Activated naive CD8-positive, alpha-beta T cell (primary cell): ENCODE measurements at regions not wholly inside any gene's neighbourhood (a gene's known extent, or its start where the extent isn't known, plus 50 kb on each side); places are given as distances from the start of the nearest gene placed in this dataset.

Source experiments
- H3K27ac Mint-ChIP-seq: one replicate; pipeline ENCODE4 v1.8.0; 2021; ENCODE audit warnings: mixed read lengths
- H3K27me3 Mint-ChIP-seq: one replicate; pipeline ENCODE4 v1.8.0; 2021; ENCODE audit warnings: mixed read lengths
- H3K36me3 Mint-ChIP-seq: one replicate; pipeline ENCODE4 v1.8.0; 2021; ENCODE audit warnings: mixed read lengths
- H3K4me1 Mint-ChIP-seq: one replicate; pipeline ENCODE4 v1.8.0; 2021; ENCODE audit warnings: low read depth, mixed read lengths
- H3K4me3 Mint-ChIP-seq: one replicate; pipeline ENCODE4 v1.8.0; 2021; ENCODE audit warnings: mild to moderate bottlenecking, mixed read lengths
- H3K9me3 Mint-ChIP-seq: one replicate; pipeline ENCODE4 v1.8.0; 2021; ENCODE audit warnings: low read depth, mixed read lengths

GRCh38 chr10:105921348-105921747, 1243.2 kb downstream of the SORCS1 start:
- Mint-ChIP-seq H3K36me3 (no peaks in the 10 kb centered on the region), H3K4me1 (no peaks in the 10 kb centered on the region), H3K9me3 (peaks cover 7% of the 10 kb centered on the region), H3K27me3 (peaks cover 4% of the 10 kb centered on the region), H3K4me3 (no peak overlapping the region), H3K27ac (no peak overlapping the region)

- Mint-ChIP-seq H3K27me3 (peaks cover 2% of the 10 kb centered on the region), H3K27ac (no peak overlapping the region), H3K9me3 (no peaks in the 10 kb centered on the region), H3K4me3 (no peak overlapping the region), H3K36me3 (no peaks in the 10 kb centered on the region), H3K4me1 (no peaks in the 10 kb centered on the region)
These were observed 1250.1 kb downstream of the SORCS1 start for GRCh38 chr10:105914432-105914831.

GRCh38 chr10:105908701-105909100, 1255.8 kb downstream of the SORCS1 start:
- Mint-ChIP-seq H3K4me3 (no peak overlapping the region), H3K27ac (no peak overlapping the region), H3K4me1 (no peaks in the 10 kb centered on the region), H3K9me3 (no peaks in the 10 kb centered on the region), H3K36me3 (no peaks in the 10 kb centered on the region), H3K27me3 (no peaks in the 10 kb centered on the region)

- H3K27me3 Mint-ChIP-seq = no peaks in the 10 kb centered on the region
- no peaks in the 10 kb centered on the region for H3K9me3 Mint-ChIP-seq
- H3K27ac Mint-ChIP-seq = no peak overlapping the region
- no peak overlapping the region for H3K4me3 Mint-ChIP-seq
- no peaks in the 10 kb centered on the region for H3K36me3 Mint-ChIP-seq
- no peaks in the 10 kb centered on the region for H3K4me1 Mint-ChIP-seq
These were observed 1244.4 kb downstream of the SORCS3 start for GRCh38 chr10:105885495-105885894.

GRCh38 chr10:105879401-105879800, 1238.3 kb downstream of the SORCS3 start:
- Mint-ChIP-seq H3K9me3 (no peaks in the 10 kb centered on the region), H3K4me3 (no peak overlapping the region), H3K36me3 (no peaks in the 10 kb centered on the region), H3K4me1 (no peaks in the 10 kb centered on the region), H3K27ac (no peak overlapping the region), H3K27me3 (no peaks in the 10 kb centered on the region)

DNA sequence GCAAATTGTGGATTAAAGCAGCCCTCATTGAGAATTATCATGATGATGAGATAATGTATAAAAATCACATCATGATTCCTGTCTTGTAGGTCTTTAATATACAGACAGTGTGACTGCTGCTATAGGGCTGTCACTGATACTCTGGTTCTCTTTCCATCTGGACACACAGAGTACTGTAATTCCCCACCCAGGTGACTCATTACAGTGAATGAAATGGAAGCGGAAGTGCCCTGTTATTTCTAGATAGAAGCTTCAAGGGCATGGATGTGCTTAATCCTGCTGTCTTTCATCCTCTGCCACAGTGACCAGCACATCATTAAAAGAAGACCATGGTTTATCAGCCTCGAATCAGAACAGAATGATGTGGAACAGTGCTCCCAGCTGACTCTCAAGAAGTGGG, 1234.0 kb downstream of the SORCS3 start:
- H3K9me3 Mint-ChIP-seq = peaks cover 10% of the 10 kb centered on the region
- H3K27me3 Mint-ChIP-seq = no peaks in the 10 kb centered on the region
- H3K27ac Mint-ChIP-seq = no peak overlapping the region
- no peak overlapping the region for H3K4me3 Mint-ChIP-seq
- no peaks in the 10 kb centered on the region for H3K36me3 Mint-ChIP-seq
- no peaks in the 10 kb centered on the region for H3K4me1 Mint-ChIP-seq

DNA sequence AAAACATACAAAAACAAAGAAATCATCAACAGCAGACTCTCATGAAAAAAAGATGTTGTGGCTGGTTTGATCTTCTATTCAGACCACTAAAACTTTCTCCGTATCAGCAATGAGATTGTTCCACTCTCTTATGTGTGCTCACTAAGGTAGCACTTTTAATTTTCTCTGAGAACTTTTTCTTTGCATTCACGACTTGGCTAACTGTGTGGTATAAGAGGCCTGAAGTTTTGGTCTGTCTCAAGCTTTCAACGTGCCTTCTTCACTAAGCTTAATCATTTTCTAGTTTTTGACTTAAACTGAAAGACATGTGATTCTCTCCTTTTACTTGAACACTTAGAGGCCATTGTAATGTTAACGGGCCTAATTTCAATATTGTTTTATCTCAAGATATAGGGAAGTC, 1231.6 kb downstream of the SORCS3 start:
- Mint-ChIP-seq H3K27ac (no peak overlapping the region), H3K4me1 (no peaks in the 10 kb centered on the region), H3K9me3 (peaks cover 10% of the 10 kb centered on the region), H3K27me3 (no peaks in the 10 kb centered on the region), H3K4me3 (no peak overlapping the region), H3K36me3 (no peaks in the 10 kb centered on the region)

- H3K9me3 Mint-ChIP-seq = peaks cover 10% of the 10 kb centered on the region
- no peaks in the 10 kb centered on the region for H3K36me3 Mint-ChIP-seq
- no peak overlapping the region for H3K4me3 Mint-ChIP-seq
- no peak overlapping the region for H3K27ac Mint-ChIP-seq
- H3K27me3 Mint-ChIP-seq = no peaks in the 10 kb centered on the region
- H3K4me1 Mint-ChIP-seq = no peaks in the 10 kb centered on the region
These were observed 1227.8 kb downstream of the SORCS3 start for GRCh38 chr10:105868935-105869334.

- H3K36me3 Mint-ChIP-seq = no peaks in the 10 kb centered on the region
- H3K4me3 Mint-ChIP-seq = no peak overlapping the region
- no peak overlapping the region for H3K27ac Mint-ChIP-seq
- no peaks in the 10 kb centered on the region for H3K4me1 Mint-ChIP-seq
- no peaks in the 10 kb centered on the region for H3K9me3 Mint-ChIP-seq
- H3K27me3 Mint-ChIP-seq = no peaks in the 10 kb centered on the region
These were observed 1223.8 kb downstream of the SORCS3 start for GRCh38 chr10:105864854-105865253.

GRCh38 chr10:105857268-105858264, 1216.5 kb downstream of the SORCS3 start:
- Mint-ChIP-seq H3K4me1 (peaks cover 14% of the 10 kb centered on the region), H3K9me3 (no peaks in the 10 kb centered on the region), H3K27me3 (no peaks in the 10 kb centered on the region), H3K36me3 (no peaks in the 10 kb centered on the region), H3K4me3 (no peak overlapping the region), H3K27ac (no peak overlapping the region)

DNA sequence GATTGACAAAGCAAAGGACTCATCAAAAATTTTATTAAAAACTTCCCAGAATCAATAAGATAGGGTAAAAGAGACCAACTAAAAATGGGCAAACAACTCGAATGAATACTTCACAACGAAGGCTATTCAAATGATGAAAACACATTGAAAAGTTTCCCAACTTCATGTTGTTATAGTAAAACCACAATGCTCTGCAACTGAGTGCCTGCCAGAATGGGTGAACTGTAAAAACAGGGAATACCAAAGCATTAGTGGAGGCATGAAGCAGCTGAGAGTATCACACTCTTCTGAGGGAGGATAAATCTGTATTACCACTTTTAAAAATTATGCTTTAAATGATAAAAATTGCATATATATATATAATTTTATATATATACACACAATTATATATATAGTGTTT, 1214.7 kb downstream of the SORCS3 start:
- Mint-ChIP-seq H3K9me3 (no peaks in the 10 kb centered on the region), H3K27me3 (no peaks in the 10 kb centered on the region), H3K27ac (no peak overlapping the region), H3K4me3 (no peak overlapping the region), H3K4me1 (peaks cover 14% of the 10 kb centered on the region), H3K36me3 (no peaks in the 10 kb centered on the region)

DNA sequence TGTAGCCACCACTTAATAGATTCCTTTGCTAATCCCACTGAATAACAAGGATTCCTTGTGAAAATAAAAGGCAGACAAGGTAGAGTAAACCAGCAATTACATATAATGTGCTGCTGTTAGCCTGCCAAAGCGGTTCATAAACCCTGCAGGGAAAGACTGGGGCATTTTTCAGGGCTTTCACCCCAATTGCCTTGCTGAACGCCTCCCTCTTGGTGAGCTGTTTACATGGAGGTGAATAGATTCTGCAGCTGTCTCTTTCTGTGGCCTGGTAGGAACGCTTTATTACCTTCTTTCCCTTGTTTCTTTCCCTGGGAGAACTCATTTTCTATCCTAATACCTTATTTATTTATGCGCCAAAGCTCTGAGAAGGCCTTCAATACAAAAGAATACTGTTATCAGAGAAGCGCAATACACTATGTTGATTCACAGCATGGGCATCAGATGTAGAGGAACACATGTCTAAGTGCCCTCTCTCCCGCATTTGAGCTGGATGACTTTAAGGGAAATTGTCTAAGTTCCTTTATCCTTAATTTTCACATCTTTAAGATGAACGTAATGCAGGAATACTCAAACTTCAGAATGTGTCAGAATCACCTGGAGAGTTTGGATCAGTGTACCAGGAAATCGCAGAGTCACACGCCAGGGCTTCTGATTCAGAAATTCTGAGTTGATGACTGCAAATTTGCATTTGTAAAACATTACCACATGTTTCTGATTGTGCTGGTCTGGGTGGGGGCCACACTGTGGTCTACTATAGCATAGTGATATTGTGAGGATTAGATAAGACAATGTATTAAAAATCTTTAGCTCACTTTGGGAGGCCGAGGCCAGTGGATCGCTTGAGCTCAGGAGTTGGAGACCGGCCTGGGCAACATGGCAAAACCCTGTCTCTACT, 1203.8 kb downstream of the SORCS3 start:
- no peak overlapping the region for H3K27ac Mint-ChIP-seq
- H3K9me3 Mint-ChIP-seq = no peaks in the 10 kb centered on the region
- no peaks in the 10 kb centered on the region for H3K27me3 Mint-ChIP-seq
- peaks cover 13% of the 10 kb centered on the region for H3K4me1 Mint-ChIP-seq
- no peak overlapping the region for H3K4me3 Mint-ChIP-seq
- H3K36me3 Mint-ChIP-seq = no peaks in the 10 kb centered on the region

DNA sequence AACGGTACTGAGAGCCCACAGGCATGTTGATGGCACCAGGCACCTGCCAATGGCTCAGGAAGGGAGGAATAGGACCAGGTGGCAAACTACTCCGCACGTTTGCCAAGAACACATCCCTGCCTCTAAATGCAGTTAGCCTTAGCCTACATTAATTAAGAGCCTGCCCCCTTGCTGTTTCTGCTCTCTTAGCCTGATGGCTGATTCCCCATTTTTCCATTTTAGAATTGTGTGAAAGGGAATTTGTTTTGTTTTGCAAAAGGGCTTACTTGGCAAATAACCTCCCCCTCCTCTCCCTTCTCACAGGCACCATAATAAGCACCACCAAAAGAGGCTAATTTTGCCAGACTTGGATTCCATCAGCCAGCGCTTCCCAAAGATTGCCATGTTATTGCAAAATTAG, 1203.2 kb downstream of the SORCS3 start:
- Mint-ChIP-seq H3K4me3 (no peak overlapping the region), H3K27ac (no peak overlapping the region), H3K36me3 (no peaks in the 10 kb centered on the region), H3K9me3 (no peaks in the 10 kb centered on the region), H3K4me1 (peaks cover 16% of the 10 kb centered on the region), H3K27me3 (no peaks in the 10 kb centered on the region)

DNA sequence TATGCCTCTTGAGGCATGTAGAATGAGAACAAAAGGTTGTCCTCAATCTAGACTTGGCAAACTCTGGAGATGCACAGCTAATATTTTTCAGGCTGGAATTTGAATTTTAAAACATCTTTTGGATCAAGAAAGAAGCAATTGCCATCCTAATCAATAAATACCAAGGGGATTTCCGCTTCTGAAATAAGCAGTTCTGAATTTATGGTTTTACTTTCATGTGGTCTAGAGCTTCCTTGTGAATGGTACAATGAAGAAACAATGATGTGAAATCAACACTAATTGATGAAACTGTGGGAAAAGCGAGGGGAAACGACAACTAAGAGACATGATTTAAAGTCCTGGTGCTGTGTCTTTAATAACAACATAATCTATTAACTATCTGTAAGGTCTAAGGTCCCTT, 1202.7 kb downstream of the SORCS3 start:
- H3K9me3 Mint-ChIP-seq = no peaks in the 10 kb centered on the region
- H3K36me3 Mint-ChIP-seq = no peaks in the 10 kb centered on the region
- peaks cover 18% of the 10 kb centered on the region for H3K4me1 Mint-ChIP-seq
- H3K27ac Mint-ChIP-seq = no peak overlapping the region
- no peak overlapping the region for H3K4me3 Mint-ChIP-seq
- H3K27me3 Mint-ChIP-seq = no peaks in the 10 kb centered on the region

DNA sequence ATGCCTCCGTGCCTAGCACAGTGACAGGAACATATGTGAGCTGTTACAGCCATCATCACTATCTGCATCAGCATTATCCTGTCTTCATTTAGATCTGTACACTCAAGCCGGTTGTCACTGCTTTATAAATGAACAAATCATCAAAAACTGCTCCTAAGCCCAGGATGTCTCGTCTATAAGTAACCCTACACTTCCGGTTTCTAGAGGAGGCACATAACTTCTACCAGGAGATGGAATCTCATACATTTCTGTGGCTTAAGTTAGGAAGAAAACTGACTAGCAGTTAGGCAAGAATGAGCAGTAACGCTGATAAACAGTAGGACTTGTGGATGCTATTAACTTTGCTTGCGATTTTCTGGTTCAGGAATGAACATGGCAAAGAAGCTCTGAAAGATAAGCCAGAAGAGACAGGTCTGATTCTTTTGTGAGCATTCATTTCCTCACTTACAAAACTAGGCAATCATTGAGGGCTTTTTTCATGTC, 1199.2 kb downstream of the SORCS3 start:
- no peaks in the 10 kb centered on the region for H3K9me3 Mint-ChIP-seq
- no peaks in the 10 kb centered on the region for H3K36me3 Mint-ChIP-seq
- no peaks in the 10 kb centered on the region for H3K27me3 Mint-ChIP-seq
- H3K27ac Mint-ChIP-seq = no peak overlapping the region
- peaks cover 35% of the 10 kb centered on the region for H3K4me1 Mint-ChIP-seq
- H3K4me3 Mint-ChIP-seq = no peak overlapping the region
